SK-N-SH (cell line): ENCODE measurements at regions not wholly inside any gene's neighbourhood (a gene's known extent, or its start where the extent isn't known, plus 50 kb on each side); places are given as distances from the start of the nearest gene placed in this dataset.

ENCODE experiments used
- CTCF ChIA-PET: fragments of 300-600, 350-600 bp; formaldehyde crosslinking; extraction: SDS; loops from one replicate; lab custom pipeline; 2021; lab: Yijun Ruan, JAX
- POLR2A ChIA-PET: fragments of 350-600 bp; sonication (Branson Sonifier 250); formaldehyde crosslinking; extraction: SDS; loops from one replicate; lab custom pipeline; 2020; ENCODE audit warnings: antibody characterized with exemption, inconsistent platforms; lab: Yijun Ruan, JAX
- DNase-seq: peaks from one replicate; pipeline ENCODE4 v3.0.0; 2012
- H2AFZ ChIP-seq: fragments of 200-600 bp; sonication (generic); 2 replicates; pipeline ENCODE4 v1.8.1; 2016; ENCODE audit warnings: antibody characterized with exemption, mild to moderate bottlenecking, low read depth
- H3F3A ChIP-seq: fragments of 200-600 bp; sonication (generic); replicated peaks from 2 replicates; pipeline ENCODE3; 2016; ENCODE audit warnings: antibody characterized with exemption, mild to moderate bottlenecking; ENCODE audit not compliant: insufficient read depth
- H3K27ac ChIP-seq, 2 experiments: fragments of 200-500 bp in 1 of 2; fragments of 200-600 bp in 1 of 2; sonication (Bioruptor generic) in 1 of 2; sonication (generic), shearing (Covaris generic) in 1 of 2; 2 replicates each; pipeline versions ENCODE4 v1.5.1 to v1.6.1; 2014 to 2016; ENCODE audit warnings: low read depth in 2 of 2, inconsistent platforms in 1 of 2, low read length in 1 of 2, mild to moderate bottlenecking in 1 of 2, mixed read lengths in 1 of 2
- H3K27me3 ChIP-seq: fragments of 200-600 bp; sonication (generic), shearing (Covaris generic); 2 replicates; pipeline ENCODE4 v1.6.1; 2016; ENCODE audit warnings: mixed run types; ENCODE audit not compliant: insufficient read depth
- H3K36me3 ChIP-seq, 2 experiments: fragments of 200-500 bp in 1 of 2; fragments of 200-600 bp in 1 of 2; sonication (Bioruptor generic) in 1 of 2; sonication (generic) in 1 of 2; replicated peaks in 1 of 2; 2 replicates each; pipeline versions ENCODE3 to v1.5.1; 2014 to 2016; ENCODE audit warnings: low read length in 1 of 2, mild to moderate bottlenecking in 1 of 2; ENCODE audit not compliant: insufficient read depth in 2 of 2, control insufficient read depth in 1 of 2
- H3K4me1 ChIP-seq, 2 experiments: fragments of 200-500 bp in 1 of 2; fragments of 200-600 bp in 1 of 2; sonication (Bioruptor generic) in 1 of 2; sonication (generic), shearing (Covaris generic) in 1 of 2; 2 replicates each; pipeline versions ENCODE4 v1.5.1 to v1.6.1; 2014 to 2016; ENCODE audit warnings: low read depth in 1 of 2, low read length in 1 of 2, mixed run types in 1 of 2; ENCODE audit not compliant: insufficient read depth in 2 of 2, control insufficient read depth in 1 of 2
- H3K4me2 ChIP-seq: fragments of 200-600 bp; sonication (generic), shearing (Covaris generic); 2 replicates; pipeline ENCODE4 v1.6.1; 2017; ENCODE audit warnings: mixed run types
- H3K4me3 ChIP-seq, 2 experiments: fragments of 200-500 bp in 1 of 2; fragments of 200-600 bp in 1 of 2; sonication (Bioruptor generic) in 1 of 2; sonication (generic), shearing (Covaris generic) in 1 of 2; 2 replicates each; pipeline versions ENCODE4 v1.5.1 to v1.8.1; 2014 to 2016; ENCODE audit warnings: low read depth in 2 of 2, inconsistent platforms in 1 of 2, low read length in 1 of 2, mild to moderate bottlenecking in 1 of 2, mixed read lengths in 1 of 2, moderate library complexity in 1 of 2
- H3K79me2 ChIP-seq: fragments of 200-600 bp; sonication (generic); 2 replicates; pipeline ENCODE4 v1.8.1; 2017; ENCODE audit warnings: mild to moderate bottlenecking; ENCODE audit not compliant: insufficient read depth
- H3K9ac ChIP-seq: fragments of 200-600 bp; sonication (generic); 2 replicates; pipeline ENCODE4 v1.6.1; 2017; ENCODE audit warnings: mixed run types
- H3K9me2 ChIP-seq: fragments of 200-600 bp; sonication (generic); 2 replicates; pipeline ENCODE4 v1.6.1; 2017; ENCODE audit warnings: mixed run types
- H3K9me3 ChIP-seq: fragments of 200-600 bp; sonication (generic); 2 replicates; pipeline ENCODE4 v1.6.1; 2017; ENCODE audit warnings: mixed run types, mild to moderate bottlenecking, moderate library complexity
- H4K20me1 ChIP-seq: fragments of 200-600 bp; sonication (generic); 2 replicates; pipeline ENCODE4 v1.6.1; 2017; ENCODE audit warnings: mild to moderate bottlenecking, mixed run types; ENCODE audit not compliant: insufficient read depth
- FOSL2 ChIP-seq: IDR thresholded peaks from 2 replicates; pipeline ENCODE4 v1.4.0; 2012; ENCODE audit warnings: low read depth, mild to moderate bottlenecking, moderate library complexity, borderline replicate concordance
- FOXM1 ChIP-seq: IDR thresholded peaks from 2 replicates; pipeline ENCODE4 v1.4.0; 2012; ENCODE audit warnings: low read depth, mild to moderate bottlenecking
- JUND ChIP-seq: IDR thresholded peaks from 2 replicates; pipeline ENCODE4 v1.4.0; 2012
- MAX ChIP-seq: IDR thresholded peaks from 2 replicates; pipeline ENCODE4 v1.4.0; 2012; ENCODE audit warnings: low read depth
- MXI1 ChIP-seq: IDR thresholded peaks from 2 replicates; pipeline ENCODE4 v1.6.1; 2012; ENCODE audit warnings: mild to moderate bottlenecking, low read depth, low read length, improper control_type of control experiment
- NFIC ChIP-seq: IDR thresholded peaks from 2 replicates; pipeline ENCODE4 v1.4.0; 2012; ENCODE audit warnings: borderline replicate concordance
- POLR2AphosphoS5 ChIP-seq: IDR thresholded peaks from 2 replicates; pipeline ENCODE4 v1.6.1; 2012; ENCODE audit warnings: low read depth, low read length
- REST ChIP-seq: IDR thresholded peaks from 2 replicates; pipeline ENCODE4 v1.6.1; 2012; ENCODE audit warnings: mild to moderate bottlenecking, low read depth, low read length, moderate library complexity
- RXRA ChIP-seq: IDR thresholded peaks from 2 replicates; pipeline ENCODE4 v1.4.0; 2012; ENCODE audit warnings: low read depth, mild to moderate bottlenecking, borderline replicate concordance
- SIN3A ChIP-seq: IDR thresholded peaks from 2 replicates; pipeline ENCODE4 v1.6.1; 2012; ENCODE audit warnings: low read depth, mild to moderate bottlenecking, low read length, moderate library complexity, borderline replicate concordance
- TAF1 ChIP-seq: IDR thresholded peaks from 2 replicates; pipeline ENCODE4 v1.6.1; 2012; ENCODE audit warnings: low read depth, mild to moderate bottlenecking, low read length, moderate library complexity, borderline replicate concordance
- TEAD4 ChIP-seq: IDR thresholded peaks from 2 replicates; pipeline ENCODE4 v1.4.0; 2012; ENCODE audit warnings: mild to moderate bottlenecking, borderline replicate concordance; ENCODE audit not compliant: insufficient read depth
- USF2 ChIP-seq: fragments of 150-350 bp; IDR thresholded peaks from 2 replicates; pipeline ENCODE4 v1.6.1; 2017; ENCODE audit warnings: antibody characterized with exemption, low read length, low read depth, borderline replicate concordance
- WGBS: methylation state at CpG from one replicate; pipeline ENCODE4 v1.1.6; 2017; ENCODE audit warnings: low lambda C conversion rate; 5-methylcytosine and 5-hydroxymethylcytosine counted together
- TF ChIP-seq, protein P1 (sequence below): fragments of 200-600 bp; sonication (generic); IDR thresholded peaks from 2 replicates; pipeline ENCODE4 v1.6.1; 2017; ENCODE audit warnings: antibody characterized with exemption, mild to moderate bottlenecking, moderate library complexity
- TF ChIP-seq, protein P2 (sequence below): IDR thresholded peaks from 2 replicates; pipeline ENCODE4 v1.4.0; 2012; ENCODE audit warnings: low read depth, borderline replicate concordance

DNA sequence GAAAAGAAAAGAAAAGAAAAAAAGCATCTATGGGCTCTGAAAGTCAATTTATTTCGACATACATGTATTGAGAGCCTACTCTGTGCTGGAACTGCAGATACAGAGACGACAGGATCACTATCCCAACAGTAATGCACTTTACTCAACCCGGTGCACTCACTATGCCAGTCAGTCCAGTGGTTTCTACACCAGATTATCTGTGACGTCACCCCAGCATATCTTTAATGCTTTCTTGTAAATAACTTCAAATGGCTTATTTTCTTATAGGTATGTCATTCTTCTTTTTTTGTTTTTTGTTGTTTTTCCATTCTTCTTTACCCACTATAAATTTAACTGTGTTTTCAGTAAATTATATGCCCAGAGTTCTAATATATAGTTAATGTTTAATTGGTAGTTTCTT, 800.0 kb upstream of the FANCL start:
- Histone ChIP-seq H3K27ac (no peak overlapping the region), H3K79me2 (no peaks in the 10 kb centered on the region), H3K27me3 (no peaks in the 10 kb centered on the region), H3K4me3 (no peak overlapping the region), H3K36me3 (no peaks in the 10 kb centered on the region), H3K9me2 (no peaks in the 10 kb centered on the region), H3K9ac (no peak overlapping the region), H3K9me3 (no peaks in the 10 kb centered on the region), H2AFZ (no peak overlapping the region), H3F3A (no peaks in the 10 kb centered on the region), H3K4me2 (no peak overlapping the region), H3K4me1 (no peaks in the 10 kb centered on the region), H4K20me1 (no peaks in the 10 kb centered on the region)
- WGBS = 28% methylated on average over 4 of the region's 4 CpGs
- DNase-seq = no peak
- ChIA-PET CTCF (no interaction called here), POLR2A (no interaction called here)
- no peak for TF ChIP-seq SIN3A
- TF ChIP-seq MXI1 = no peak
- TF ChIP-seq REST = no peak
- no peak for TF ChIP-seq TAF1
- no peak for TF ChIP-seq JUND

DNA sequence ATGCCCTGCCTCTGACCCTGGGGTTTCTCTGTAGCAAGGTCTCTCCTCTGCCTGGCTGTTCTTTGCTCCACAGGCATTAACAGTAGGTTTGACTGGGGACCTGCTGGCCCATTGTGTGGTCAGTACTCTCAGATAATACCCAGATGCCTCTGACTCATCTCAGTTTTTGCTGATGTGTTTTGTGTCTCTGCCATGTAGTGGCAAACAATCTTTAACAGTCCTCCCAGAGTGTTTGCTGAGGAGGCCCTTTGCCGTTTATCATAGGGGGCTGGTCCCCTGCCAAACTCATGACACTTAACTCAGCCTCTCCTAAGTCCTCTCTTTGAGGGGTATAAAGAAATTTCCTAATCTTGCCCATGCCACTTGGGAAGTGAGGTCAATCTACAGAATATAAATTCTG, 793.7 kb upstream of the FANCL start:
- CTCF ChIA-PET = interaction anchor here (1.1 kb wide), 1 partner anchor 10 kb away, joined by 3 read pairs; no protein-coding TSS in a partner anchor
- WGBS = 0% methylated on average over 1 of the region's 1 CpG
- Histone ChIP-seq H3K4me3 (no peak overlapping the region), H3K27me3 (no peaks in the 10 kb centered on the region), H4K20me1 (no peaks in the 10 kb centered on the region), H3K9ac (no peak overlapping the region), H3K4me1 (no peaks in the 10 kb centered on the region), H2AFZ (no peak overlapping the region), H3F3A (no peaks in the 10 kb centered on the region), H3K27ac (no peak overlapping the region), H3K4me2 (no peak overlapping the region), H3K9me2 (no peaks in the 10 kb centered on the region), H3K9me3 (no peaks in the 10 kb centered on the region), H3K79me2 (no peaks in the 10 kb centered on the region), H3K36me3 (no peaks in the 10 kb centered on the region)
- DNase-seq = no peak
- TF ChIP-seq TEAD4 = no peak
- TF ChIP-seq, protein P1, sequence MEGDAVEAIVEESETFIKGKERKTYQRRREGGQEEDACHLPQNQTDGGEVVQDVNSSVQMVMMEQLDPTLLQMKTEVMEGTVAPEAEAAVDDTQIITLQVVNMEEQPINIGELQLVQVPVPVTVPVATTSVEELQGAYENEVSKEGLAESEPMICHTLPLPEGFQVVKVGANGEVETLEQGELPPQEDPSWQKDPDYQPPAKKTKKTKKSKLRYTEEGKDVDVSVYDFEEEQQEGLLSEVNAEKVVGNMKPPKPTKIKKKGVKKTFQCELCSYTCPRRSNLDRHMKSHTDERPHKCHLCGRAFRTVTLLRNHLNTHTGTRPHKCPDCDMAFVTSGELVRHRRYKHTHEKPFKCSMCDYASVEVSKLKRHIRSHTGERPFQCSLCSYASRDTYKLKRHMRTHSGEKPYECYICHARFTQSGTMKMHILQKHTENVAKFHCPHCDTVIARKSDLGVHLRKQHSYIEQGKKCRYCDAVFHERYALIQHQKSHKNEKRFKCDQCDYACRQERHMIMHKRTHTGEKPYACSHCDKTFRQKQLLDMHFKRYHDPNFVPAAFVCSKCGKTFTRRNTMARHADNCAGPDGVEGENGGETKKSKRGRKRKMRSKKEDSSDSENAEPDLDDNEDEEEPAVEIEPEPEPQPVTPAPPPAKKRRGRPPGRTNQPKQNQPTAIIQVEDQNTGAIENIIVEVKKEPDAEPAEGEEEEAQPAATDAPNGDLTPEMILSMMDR = no peak
- TF ChIP-seq POLR2AphosphoS5 = no peak
- no peak for TF ChIP-seq FOXM1
- no peak for TF ChIP-seq MAX
- no peak for TF ChIP-seq FOSL2
- no peak for TF ChIP-seq USF2
- no peak for TF ChIP-seq RXRA
- TF ChIP-seq TAF1 = no peak
- no peak for TF ChIP-seq SIN3A
- TF ChIP-seq, protein P2, sequence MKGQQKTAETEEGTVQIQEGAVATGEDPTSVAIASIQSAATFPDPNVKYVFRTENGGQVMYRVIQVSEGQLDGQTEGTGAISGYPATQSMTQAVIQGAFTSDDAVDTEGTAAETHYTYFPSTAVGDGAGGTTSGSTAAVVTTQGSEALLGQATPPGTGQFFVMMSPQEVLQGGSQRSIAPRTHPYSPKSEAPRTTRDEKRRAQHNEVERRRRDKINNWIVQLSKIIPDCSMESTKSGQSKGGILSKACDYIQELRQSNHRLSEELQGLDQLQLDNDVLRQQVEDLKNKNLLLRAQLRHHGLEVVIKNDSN = no peak
- TF ChIP-seq NFIC = no peak
- no peak for TF ChIP-seq REST
- POLR2A ChIA-PET = no interaction called here
